T-helper 2 cell treated with Interferon-gamma antibody and Interleukin-4, amounts not matched to agents 100 ng/mL and 5 ng/mL, for 36 hours (primary cell): ENCODE measurements at regions not wholly inside any gene's neighbourhood (a gene's known extent, or its start where the extent isn't known, plus 50 kb on each side); places are given as distances from the start of the nearest gene placed in this dataset.

Experiments
- intact Hi-C: fragments of 100-400 bp; cut with micrococcal nuclease; formaldehyde crosslinking; loops from one replicate; pipeline ENCODE4 v1.15.1; 2023

- intact Hi-C loops, result no loop called here
Observed at GRCh38 chr10:84770824-84771223, 442.4 kb downstream of the CCSER2 start.

DNA sequence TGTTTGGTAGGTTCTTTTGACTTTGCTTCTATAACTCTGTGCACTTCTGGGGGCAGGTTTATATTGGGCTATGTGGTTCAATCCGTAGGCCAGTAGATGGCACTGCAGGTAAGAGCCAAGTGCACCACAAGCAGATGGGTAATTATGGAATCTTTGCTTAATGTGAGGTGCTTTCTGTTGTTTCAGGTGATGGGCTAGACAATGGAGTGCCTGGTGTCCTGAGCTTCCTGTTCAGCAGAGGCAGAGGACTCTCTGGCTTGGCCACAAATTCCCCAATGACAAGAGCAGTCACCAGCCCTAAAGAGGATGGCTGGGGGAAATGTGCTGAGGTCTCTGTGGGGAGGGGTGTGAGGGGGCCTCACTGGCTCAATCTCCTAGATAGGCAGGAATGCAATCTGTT, 455.0 kb downstream of the CCSER2 start:
- intact Hi-C loops, result loop anchor here (5.0 kb wide), 1 partner anchor 1594 kb away; no protein-coding TSS in a partner anchor

GRCh38 chr10:84783909-84784308, 455.5 kb downstream of the CCSER2 start:
- intact Hi-C loops, result loop anchor here (5.0 kb wide), 1 partner anchor 1593 kb away; no protein-coding TSS in a partner anchor

- intact Hi-C loops, result loop anchor here (5.0 kb wide), 1 partner anchor 1593 kb away; no protein-coding TSS in a partner anchor
Observed at GRCh38 chr10:84784749-84785148, 456.4 kb downstream of the CCSER2 start.

DNA sequence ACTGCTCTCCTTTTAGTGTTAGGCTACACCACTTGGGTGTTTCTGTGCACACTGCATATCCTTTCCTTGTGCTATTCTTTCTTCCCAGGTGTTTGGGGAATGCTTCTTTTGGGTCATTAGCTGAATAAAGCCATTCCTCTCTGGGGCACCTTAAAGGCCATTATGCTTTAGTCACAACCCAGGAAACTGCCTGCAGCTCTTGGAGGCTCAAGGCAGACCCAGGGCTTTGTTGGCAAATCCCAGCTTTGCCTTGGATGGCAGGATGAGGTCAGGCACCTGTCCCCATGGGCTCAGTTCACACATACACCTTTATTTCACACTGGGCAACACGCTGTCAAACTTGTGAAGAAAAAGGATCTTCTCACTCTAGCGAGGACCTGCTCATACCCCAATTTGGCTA, 460.6 kb downstream of the CCSER2 start:
- intact Hi-C loops, result no loop called here

- intact Hi-C loops, result no loop called here
Observed at GRCh38 chr10:84798312-84798711, 469.9 kb downstream of the CCSER2 start.

DNA sequence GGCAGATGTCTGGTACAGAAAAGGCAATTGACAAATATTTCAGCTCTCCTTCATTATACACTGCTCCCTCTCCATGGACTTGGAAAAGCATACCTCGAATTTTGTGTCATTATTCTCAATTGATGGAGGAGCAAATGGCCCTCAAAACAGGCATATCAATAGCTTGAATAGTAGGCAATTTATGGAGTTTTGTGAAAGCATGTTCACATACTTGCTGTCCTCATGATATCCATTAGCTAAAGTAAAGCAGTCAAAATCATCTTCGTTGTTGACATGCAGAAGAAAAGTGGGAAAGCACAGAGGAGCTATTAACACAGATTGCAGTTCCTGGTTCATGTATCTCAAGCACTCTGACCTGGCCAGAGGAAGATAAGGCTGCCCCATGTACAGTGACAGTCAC, 472.8 kb downstream of the CCSER2 start:
- intact Hi-C loops, result no loop called here

GRCh38 chr10:84801916-84802315, 473.5 kb downstream of the CCSER2 start:
- intact Hi-C loops, result no loop called here

- intact Hi-C loops, result no loop called here
Observed at GRCh38 chr10:84805149-84805548, 476.8 kb downstream of the CCSER2 start.

- intact Hi-C loops, result no loop called here
Observed at GRCh38 chr10:84811113-84811512, 482.7 kb downstream of the CCSER2 start.

DNA sequence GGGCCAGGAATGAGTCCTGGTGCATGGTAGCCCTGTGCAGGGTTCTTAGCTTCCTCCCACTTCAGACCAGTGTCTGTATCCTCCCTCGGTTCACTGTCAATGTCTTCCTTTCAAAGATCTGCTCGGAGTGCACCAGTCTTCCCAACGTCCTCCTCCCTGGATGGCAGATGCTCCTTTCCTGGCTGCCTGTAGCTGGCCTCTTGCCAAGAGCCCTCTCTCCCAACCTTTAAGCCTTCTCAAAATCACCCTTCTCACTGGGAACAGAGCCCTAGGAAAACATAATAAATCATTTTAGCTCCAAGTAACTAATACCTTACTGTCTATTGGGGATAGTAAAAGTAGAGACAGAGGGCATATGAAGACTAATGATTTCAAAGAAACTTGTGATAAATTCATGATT, 490.6 kb downstream of the CCSER2 start:
- intact Hi-C loops, result no loop called here

DNA sequence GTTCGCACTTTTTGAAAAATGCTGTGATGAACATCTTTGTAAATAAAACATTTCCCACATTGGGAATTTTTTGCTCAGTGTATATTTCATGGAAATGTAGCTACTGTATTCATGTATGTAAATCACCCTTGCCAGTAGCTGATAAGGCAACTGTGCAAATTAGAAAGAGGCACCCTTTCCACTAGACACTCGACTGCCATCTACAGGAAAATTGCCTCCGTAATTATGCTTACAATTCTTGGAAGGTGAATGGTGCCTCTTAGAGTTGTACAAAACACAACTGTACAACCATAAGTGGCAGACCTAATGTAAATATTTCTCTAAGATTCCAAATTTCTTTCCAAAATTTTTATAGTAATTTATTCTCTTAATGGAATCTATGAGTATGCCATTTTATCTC, 491.7 kb downstream of the CCSER2 start:
- intact Hi-C loops, result no loop called here

- intact Hi-C loops, result no loop called here
Observed at GRCh38 chr10:84820596-84820995, 492.2 kb downstream of the CCSER2 start.

DNA sequence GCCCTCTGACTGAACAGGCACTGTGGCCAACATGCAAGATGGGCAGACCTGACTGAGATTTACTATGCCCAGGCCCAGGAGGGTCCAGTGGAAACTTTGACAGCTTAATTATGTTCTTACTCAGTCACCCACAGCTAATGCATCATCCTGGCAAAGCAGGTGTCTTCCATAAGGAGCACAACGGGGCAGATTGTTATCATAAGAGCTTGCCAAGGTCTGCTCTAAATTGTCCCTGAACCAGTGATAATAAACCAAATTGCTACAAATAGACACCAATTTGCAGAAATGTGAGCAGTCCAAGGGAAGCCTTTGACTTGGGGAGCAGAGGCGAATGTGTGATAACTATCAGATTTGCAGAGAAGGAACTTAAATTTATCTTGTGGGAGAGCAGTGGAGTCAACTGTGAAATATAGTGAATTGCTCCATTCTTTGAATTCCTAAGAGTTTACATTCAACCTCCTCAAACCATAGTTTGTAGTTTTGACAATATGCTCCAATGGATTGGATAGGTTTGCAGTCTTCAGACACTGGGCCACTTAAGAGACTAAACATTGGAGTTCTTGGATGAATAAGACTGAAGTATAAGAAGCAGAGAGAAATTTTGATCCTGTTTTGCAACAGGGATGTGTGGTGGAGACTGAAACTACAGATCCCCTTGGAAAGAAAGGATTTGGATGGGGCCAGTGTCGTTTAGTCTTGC, 494.7 kb downstream of the CCSER2 start:
- intact Hi-C loops, result no loop called here

- intact Hi-C loops, result no loop called here
Observed at GRCh38 chr10:84824525-84824924, 496.1 kb downstream of the CCSER2 start.

DNA sequence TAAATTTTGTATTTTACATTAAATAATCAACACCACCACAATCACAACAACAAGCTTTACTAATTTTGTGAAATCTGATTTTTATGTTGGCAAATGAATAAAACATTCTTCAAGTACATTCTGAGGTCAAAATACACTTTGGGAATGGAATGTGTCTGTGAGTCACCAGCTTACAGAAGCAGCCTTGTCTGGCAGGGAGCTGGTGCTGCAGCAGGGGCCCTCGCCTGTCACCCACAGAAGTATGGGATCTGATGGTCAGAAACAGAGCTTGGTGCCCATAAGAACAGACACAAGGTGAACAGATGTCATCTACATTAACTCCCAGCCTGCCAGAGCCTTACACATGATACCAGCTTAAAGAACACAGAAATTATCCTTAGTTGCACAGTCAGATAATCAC, 496.9 kb downstream of the CCSER2 start:
- intact Hi-C loops, result no loop called here

- intact Hi-C loops, result no loop called here
Observed at GRCh38 chr10:84826704-84827103, 498.3 kb downstream of the CCSER2 start.

DNA sequence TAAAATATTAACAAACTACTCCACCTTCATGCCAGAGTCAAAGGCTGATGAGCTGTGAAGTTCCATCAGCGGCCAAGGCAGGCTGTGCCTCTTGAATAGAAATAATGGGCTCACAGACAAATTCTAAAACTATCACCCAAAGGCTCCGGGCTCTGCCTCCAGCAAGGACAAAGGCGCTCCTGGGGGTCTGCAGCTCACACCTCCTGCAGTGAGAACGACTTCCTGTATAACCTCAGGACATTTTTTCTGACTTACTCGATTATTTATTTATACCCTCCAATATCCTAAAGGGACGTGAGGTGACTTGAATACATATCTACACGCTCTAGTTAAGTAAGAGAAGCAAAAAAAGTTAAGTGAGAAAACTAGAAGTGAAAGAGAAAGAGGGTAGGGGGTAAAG, 500.7 kb downstream of the CCSER2 start:
- intact Hi-C loops, result no loop called here

GRCh38 chr10:84837041-84837812, 508.8 kb downstream of the CCSER2 start:
- intact Hi-C loops, result no loop called here

DNA sequence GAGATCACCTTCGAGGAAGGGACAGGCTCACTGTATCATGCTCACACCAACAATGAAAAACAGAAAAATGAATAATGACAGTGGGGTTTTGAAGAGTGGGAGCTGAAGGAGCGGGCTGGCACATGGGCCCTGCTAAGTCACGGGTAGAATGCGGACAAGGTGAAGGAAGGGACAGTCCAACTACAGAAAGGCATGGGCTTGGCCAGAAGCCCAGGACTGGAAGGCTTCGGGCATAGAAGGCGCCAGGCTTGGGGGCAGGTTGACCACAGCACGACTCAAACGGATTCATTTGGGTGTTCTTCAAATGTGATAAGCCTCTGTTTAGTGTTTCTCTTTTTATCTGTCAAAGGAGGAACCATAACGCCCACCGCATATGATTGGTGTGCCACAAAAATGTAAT, 509.5 kb downstream of the CCSER2 start:
- intact Hi-C loops, result no loop called here

- intact Hi-C loops, result no loop called here
Observed at GRCh38 chr10:84838851-84839250, 510.5 kb downstream of the CCSER2 start.

- intact Hi-C loops, result no loop called here
Observed at GRCh38 chr10:84842593-84842992, 514.2 kb downstream of the CCSER2 start.

GRCh38 chr10:84844461-84844860, 516.1 kb downstream of the CCSER2 start:
- intact Hi-C loops, result no loop called here
